SK-N-DZ (cell line): ENCODE measurements at regions not wholly inside any gene's neighbourhood (a gene's known extent, or its start where the extent isn't known, plus 50 kb on each side); places are given as distances from the start of the nearest gene placed in this dataset.
"Not testable (repeated sequence)": the region's sequence is repeated elsewhere in the genome, so short reads cannot be mapped to it uniquely, and the experiment has no call there.

Experiments used
- DNase-seq: peaks from one replicate; pipeline ENCODE4 v3.0.0-alpha.2; 2015; ENCODE audit warnings: low spot score

GRCh38 chr1:65527190-65527589, 106.7 kb downstream of the LEPR start:
- no peak for DNase-seq

DNA sequence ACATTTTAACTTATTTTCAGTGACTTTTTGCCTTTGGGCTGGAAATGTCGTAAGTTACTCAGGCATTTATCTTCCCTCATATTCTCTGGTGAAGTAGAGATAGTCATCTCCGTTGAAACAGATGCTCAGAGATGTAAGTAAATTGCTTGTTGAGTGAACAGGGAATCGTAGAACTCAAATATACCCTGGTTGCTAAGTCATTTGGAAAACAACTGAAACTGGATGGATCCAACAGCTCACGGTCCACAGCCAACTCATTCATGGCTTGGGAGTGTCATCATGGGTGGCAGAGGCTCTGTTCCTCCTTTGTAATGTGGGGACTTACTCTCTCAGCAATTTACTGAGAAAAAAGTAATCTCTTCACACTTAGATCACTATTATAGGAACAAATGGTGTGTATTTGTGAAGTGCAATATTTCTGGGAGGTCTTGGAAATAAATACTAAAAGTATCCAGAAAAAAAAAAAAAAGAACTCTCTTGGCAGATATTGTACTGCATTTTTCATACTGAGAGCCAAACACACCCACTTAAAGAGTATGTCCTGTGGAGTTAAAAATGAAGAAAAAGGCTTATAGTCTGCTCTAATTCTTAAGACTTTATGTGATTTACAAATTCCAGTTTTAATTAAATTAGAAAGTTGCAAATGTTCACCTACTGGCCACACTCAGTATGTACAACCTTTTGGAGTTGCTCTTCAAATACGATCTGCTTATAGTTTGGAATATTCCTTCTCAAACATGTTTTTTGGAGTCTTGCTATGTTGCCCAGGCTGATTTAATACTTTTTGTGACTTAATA, 107.4 kb downstream of the LEPR start:
- DNase-seq, result peak; percentile 25

DNA sequence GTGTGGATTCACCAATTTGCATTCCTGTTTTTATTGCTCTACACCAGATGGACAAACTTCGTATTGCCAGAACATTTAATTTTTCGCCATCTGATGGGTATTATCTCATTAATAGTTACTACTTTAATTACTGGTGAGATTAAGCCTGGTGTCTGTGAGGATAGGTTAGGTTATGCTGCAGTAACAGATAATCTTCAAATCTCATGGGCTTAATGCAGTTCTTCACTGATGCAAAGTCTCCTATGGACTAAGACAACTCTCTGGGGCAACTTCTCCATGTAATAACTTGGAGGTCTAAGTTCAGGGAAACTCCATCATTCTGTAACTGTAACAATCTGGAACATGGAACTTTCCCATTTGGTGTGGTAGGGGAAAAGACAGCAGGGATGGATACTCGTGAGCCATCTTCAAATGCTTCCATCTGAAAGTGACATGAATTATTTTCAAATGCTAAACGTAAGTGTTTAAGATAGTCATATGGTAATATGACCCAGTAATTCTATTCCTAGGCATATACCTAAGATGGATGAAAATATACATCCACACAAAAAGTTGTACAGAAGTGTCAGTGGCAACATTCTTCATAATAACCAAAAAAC, 111.6 kb downstream of the LEPR start:
- no peak for DNase-seq

- DNase-seq, result no peak
Measured at GRCh38 chr1:65535981-65536380, 115.5 kb downstream of the LEPR start.

- DNase-seq, result no peak
Measured at GRCh38 chr1:65538086-65538485, 117.6 kb downstream of the LEPR start.

GRCh38 chr1:65538664-65539063, 118.2 kb downstream of the LEPR start:
- DNase-seq, result no peak

DNA sequence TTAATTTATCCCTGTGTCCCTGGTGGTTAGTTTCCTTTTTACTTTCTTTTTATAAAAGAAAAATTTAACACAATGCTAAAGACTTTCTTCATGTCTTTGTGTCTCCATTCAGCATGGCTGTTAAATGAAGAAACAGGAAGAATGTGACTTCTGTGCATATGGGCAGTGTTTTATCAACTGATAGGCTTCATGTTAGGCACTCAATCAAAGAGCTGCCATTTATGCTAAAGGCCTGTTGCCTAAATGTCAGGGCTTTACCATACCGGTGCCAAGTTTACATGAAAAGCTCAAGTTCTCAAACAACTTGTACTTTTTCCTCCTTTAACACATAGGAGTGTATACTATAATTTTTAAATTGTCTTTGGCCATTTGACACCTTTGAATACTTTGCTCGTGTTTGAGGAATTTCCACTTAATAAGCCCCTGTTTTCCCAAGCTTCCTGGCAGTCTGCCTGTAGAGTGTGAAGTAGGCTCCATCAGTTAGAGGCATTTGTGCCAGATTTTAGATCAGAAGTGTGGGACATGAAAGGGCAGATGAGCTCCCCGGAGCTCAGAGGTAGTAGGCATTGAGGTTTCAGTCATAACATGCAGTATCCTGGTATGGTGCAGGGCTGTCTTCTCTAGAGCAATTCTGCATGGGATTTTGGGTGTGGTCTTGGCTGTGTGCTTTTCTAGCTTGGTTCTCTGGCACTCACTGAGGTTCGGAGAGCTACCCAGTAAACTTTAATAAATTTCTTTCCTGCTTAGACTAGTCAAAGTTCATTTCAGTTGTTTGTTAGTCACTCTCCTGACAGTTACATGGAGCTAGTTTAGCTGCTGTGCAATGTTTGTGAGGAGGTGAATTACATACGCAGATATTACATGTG, 119.0 kb downstream of the LEPR start:
- DNase-seq, result no peak

DNA sequence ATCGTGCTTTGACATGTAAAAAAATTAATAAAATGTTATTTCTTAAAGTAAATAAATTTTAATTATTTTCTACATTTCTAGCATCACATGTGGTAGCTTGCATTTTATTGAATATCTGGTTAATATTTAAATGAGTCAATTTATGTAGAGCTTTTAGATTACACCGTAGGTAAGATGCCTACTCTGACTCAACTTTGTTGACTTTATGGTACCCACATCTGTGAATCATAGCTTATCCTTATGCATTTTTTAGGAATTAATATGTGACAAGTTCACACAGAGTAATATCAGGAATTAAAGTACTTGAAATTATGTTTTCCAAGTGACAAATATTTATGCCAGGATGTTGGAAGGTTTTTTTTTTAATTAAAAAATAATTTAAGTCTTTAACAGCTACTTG, 120.7 kb downstream of the LEPR start:
- no peak for DNase-seq

DNA sequence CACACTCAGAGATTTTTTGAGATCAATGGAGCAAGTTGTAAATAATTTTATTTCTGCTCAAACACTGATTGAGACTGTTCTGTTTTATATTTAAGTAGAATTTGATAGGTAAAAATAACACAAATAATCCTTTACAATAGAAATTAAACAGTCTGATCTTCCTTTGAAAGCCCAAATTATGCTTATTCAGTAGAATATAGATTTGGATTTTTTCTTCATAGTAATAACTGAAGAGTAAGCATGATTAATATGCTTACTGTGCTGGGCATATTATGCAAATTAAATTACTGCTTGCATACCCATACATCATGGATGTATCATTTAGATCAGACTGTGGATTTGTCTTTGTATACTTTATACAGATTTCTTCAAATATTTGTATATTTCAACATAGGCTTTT, 121.4 kb downstream of the LEPR start:
- DNase-seq, result no peak

GRCh38 chr1:65542592-65542991, 122.1 kb downstream of the LEPR start:
- DNase-seq, result not testable (repeated sequence)

GRCh38 chr1:65550306-65551010, 130.0 kb downstream of the LEPR start:
- not testable (repeated sequence) for DNase-seq

GRCh38 chr1:65552484-65552883, 132.0 kb downstream of the LEPR start:
- DNase-seq, result not testable (repeated sequence)

DNA sequence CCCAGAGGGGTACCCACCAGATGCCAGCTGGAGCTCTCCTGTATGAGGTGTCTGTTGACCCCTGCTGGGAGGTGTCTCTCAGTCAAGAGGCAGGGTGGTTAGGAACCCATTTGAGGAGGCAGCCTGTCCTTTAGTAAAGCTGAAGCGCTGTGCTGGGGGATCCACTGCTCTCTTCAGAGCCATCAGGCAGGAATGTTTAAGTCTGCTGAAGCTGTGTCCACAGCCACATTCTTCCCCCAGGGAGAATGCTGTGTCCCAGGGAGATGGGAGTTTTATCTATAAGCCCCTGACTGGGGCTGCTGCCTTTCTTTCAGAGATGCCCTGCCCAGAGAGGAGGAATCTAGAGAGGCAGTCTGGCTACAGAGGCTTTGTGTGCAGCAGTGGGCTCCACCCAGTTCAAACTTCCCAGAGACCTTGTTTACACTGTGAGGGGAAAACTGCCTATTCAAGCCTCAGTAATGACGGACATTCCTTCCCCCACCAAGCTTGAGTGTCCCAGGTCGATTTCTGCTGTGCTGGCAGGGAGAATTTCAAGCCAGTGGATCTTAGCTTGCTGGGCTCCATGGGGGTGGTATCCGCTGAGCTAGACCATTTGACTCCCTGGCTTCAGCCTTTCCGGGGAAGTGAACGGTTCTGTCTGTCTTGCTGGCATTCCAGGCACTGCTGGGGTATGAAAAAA, 133.8 kb downstream of the LEPR start:
- not testable (repeated sequence) for DNase-seq

GRCh38 chr1:65554829-65555228, 134.4 kb downstream of the LEPR start:
- no peak for DNase-seq

DNA sequence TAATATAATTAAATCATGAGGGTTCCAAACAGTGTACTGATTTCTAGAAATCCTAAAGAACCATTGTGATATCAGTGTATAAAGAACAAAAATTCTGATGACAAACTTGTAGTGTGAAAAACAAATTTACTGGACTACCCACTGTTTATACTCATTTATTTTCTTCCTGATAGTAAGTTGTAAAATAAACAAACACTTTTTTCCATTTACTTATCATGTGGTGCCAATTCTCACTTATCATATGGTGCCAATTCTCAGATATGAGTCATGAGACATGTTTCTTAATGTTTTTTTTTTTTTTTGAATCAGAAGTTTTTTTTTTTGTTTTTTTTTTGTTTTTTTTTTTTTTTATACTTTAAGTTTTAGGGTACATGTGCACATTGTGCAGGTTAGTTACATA, 137.7 kb downstream of the LEPR start:
- DNase-seq, result no peak

- DNase-seq, result no peak
Measured at GRCh38 chr1:65564493-65564892, 144.0 kb downstream of the LEPR start.

- no peak for DNase-seq
Measured at GRCh38 chr1:65568285-65568684, 147.8 kb downstream of the LEPR start.

GRCh38 chr1:65572701-65573421, 152.4 kb downstream of the LEPR start:
- peak; percentile 12 for DNase-seq

- no peak for DNase-seq
Measured at GRCh38 chr1:65577278-65577677, 156.8 kb downstream of the LEPR start.

- DNase-seq, result not testable (repeated sequence)
Measured at GRCh38 chr1:65577982-65578381, 157.5 kb downstream of the LEPR start.
